ENCODE measurements at regions not wholly inside any gene's neighbourhood (a gene's known extent, or its start where the extent isn't known, plus 50 kb on each side); places are given as distances from the start of the nearest gene placed in this dataset.

DNA sequence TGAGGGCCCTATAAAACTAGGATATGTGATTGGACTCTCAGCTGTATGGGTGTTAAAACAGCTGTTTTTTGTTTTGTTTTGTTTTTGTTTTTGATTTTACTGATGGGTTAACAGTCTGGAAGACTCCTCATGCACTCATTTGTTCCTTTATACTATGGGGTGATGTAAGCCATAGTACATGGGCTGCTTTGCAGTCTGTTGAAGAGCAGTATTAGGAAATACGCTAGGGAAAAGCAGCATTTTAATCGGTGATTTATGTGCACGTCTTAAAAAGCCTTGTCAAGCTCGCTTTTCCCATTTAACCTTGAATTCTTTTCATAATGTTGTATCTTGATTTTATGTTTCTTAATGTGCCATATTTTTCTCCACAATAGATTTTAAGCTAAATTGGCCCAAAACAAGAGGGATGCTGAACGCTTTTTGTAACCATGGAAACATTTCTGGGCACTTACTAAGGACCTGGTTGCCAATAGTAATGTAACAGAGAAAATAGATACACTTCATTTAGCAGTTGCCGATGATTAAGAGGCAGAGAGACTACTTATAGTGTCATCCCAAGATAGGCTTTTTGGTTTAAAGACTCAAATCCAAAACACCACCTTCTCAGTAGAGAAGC is 244.0 kb downstream of the SNAPC1 start:
- no peak for DNase-seq (ENCODE audit: low read depth)

DNA sequence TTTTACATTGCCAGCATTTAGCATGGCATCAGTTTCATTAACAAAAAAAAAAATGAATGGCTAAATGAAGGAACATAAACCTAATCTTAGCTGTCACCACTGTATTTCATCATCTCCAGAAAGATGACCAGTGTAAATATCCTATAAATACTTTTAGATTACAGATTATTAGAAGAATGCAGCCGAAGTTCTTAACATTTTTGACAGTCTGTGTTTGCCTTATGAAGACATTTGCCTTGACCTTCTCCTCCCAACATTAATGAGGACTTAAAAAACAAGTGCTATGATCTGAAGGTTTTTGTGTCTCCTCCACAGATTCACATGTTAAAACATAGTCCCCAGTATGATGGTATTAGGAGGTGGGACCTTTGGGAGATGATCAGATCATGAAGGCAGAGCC is 253.0 kb downstream of the SNAPC1 start:
- no peak for DNase-seq (ENCODE audit: low read depth)

DNA sequence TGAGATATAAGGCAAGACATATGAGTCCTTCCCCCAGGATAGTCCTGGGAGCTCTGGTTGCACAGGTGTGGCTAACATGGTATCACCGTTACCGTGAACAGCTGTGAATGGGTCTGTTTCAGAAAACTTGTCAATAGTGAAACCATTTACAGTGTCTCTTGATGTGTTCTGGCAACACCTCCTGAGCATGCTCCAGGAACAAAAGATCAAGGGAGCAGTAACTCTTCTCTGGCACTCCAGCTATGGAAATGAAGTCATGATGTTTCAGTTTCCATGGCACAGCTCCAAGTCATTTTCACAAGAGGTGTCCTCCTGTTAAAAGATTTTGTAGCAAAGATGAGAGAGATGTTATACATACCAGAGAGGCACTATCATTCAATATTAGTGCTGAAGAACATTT is 253.7 kb downstream of the SNAPC1 start:
- peak; percentile 18 for DNase-seq (ENCODE audit: low read depth)

DNA sequence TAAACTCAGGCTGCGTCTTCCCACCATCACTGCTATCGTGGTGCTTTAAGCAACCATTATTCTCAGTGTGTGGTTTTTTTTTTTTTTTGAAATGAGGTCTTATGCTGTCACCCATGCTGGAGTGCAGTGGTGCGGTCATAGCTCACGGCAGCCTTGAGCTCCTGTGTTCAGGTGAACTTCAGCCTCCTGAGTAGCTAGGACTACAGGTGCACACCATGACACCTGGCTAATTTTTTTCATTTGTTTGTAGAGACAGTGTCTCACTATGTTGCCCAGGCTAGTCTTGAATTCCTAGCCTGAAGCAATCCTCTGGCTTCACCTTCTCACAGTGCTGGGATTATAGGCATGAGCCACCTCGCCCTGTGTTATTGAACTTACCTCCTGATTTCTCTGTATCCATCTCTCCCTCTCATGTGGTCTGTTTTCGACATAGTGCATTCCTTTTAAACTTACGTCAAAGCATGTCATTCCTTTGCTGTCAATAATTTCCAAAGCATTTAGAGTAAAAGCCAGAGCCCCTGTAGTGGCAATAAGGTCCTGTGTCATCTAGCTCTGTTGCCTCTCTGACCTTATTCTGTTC is 255.5 kb downstream of the SNAPC1 start:
- no peak for DNase-seq (ENCODE audit: low read depth)

DNA sequence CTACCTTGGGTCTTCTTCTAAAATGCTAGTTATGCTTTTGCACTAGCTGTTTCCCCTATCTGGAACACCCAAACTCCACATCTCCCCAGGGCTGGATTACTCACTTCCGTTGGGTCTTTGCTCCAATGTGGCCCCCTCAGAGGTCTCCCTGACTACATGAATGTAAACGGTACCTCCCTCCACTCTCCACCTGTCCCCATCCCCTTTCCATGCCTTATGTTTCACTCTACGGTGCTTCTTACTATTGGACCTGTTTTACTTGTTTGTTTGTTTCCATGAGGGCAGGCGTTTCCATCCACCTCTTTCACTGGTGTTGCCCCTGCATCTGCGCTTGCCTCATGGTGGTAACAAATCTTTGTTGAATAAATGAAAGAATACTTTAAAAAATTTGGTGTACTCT is 256.4 kb downstream of the SNAPC1 start:
- DNase-seq (ENCODE audit: low read depth), result peak; percentile 40

DNA sequence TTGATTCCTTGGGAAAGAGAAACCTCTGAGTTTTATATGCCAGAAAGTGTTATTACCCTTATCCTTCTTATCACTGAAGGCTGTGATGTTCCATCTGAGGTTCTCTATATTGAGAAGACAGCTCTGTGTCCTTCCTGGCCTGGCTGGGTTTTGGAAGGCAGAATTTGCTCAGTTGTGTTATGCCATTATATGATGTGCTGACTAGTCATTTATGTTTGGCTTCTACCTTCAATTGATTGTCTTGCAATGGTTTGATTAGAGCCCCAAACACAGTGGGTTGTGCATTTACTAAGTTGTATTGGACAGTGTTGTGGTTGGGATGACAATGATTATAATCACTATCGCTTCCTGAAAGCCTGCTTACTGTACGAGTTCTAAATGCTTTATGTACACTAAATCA is 265.7 kb downstream of the SNAPC1 start:
- DNase-seq (ENCODE audit: low read depth), result no peak

DNA sequence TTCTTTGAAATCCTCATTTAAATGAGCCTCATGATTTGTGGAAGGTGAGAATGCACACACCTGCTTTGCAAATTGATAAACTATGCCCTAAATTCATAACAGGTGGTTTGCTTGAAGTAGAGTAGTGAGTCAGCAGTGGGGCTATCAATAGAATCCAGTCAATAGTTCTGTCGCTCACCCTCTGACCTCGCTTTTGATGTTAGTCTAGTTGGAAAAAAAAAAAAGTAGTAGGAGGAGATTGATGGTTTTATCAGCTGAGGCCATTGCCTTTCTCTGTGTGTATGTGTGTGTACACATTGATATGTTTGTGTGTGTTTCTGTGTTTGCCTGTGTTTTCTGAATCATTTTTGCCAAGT is 267.3 kb downstream of the SNAPC1 start:
- DNase-seq (ENCODE audit: low read depth), result no peak

DNA sequence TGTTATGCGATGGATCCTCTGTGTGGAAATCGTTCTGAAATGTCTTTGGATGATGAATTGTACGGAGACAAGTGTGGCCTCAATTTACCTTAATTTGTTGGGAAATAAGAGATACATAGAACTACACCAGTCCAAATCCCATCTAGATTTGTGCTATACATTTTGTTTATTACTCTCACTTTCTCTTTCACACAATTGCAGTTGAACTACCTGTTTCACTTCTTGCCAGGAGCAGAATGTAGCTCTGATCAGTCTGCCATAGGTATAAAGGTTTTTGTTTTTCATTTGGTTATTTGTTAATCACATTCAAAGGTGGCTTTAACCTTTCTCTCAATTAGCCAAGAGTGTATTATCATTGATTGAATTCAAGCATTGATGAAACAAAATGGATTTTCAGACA is 268.2 kb downstream of the SNAPC1 start:
- no peak for DNase-seq (ENCODE audit: low read depth)

DNA sequence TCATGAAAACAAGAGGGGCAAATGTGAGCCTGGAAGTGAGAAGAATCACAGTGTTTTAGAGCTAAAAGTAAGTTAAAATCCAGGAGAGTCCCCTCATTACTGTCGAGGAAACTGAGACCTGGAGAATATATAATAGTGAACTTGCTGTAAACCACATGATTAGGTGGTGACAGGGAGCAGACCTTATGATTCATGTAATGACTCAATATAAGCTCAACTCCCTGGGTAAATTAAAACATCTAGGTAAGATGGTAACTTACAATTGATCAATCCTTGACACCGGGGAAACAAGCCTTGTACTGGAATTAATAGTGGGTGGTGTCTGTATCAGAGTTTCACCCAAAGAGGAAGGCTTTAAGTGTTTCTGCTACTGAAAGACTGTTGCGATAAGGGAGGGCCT is 269.3 kb downstream of the SNAPC1 start:
- DNase-seq (ENCODE audit: low read depth), result no peak

DNA sequence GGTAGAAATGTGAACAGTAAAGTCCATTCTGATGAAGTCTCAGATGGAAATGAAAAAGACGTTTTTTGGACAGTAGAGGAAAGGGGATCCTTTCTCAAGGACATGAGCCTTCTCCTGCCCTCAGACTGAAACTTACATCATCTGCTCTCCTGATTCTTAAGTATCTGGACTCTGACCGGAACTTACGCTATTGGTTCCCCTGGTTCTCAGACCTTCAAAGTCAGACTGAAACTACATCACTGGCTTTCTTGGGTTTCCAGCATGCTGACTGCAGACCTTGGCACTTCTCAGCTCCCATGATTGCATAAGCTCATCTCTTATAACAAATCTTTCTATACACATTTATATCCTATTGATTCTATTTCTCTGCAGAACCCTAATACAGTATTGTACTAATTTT is 291.0 kb downstream of the SNAPC1 start:
- no peak for DNase-seq (ENCODE audit: low read depth)

DNA sequence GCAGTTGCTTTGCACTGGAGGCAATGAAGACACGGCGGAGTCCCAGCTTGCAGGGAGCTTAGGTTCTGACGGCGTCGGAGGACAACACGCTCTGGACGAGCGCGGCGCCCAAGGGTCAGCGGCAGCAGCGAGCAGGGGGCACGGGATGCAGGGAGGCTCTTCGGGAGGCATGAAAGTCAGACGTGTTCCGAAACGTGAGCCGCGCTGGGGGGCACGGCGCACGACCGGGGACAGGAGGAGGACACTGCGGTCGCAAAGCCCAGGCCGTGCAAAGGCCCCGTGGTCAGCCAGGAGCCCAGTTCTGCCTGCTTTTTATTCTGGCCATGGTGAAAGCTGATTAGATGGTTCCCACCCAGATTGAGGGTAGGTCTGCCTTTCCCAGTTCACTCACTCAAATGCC is 294.6 kb downstream of the SNAPC1 start:
- no peak for DNase-seq (ENCODE audit: low read depth)

DNA sequence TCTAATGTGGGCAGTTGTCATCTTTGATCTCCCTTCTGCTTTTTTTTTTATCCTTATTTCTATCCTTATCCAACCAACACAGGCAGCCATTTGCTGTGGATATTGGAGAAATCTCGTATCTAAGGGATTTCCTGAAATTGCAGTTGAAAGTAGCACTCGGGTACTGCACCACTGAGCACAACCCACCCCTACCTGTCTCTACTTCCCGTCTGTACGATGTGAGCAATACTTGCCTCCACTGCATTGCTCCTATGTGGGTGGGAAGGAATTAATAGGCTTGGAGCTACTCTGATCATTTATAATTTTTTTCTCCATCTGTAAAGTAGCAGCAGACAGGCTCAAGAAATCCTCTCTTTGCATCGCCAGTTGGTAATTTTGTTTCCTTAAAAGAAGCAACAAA is 300.4 kb downstream of the SNAPC1 start:
- no peak for DNase-seq (ENCODE audit: low read depth)

DNA sequence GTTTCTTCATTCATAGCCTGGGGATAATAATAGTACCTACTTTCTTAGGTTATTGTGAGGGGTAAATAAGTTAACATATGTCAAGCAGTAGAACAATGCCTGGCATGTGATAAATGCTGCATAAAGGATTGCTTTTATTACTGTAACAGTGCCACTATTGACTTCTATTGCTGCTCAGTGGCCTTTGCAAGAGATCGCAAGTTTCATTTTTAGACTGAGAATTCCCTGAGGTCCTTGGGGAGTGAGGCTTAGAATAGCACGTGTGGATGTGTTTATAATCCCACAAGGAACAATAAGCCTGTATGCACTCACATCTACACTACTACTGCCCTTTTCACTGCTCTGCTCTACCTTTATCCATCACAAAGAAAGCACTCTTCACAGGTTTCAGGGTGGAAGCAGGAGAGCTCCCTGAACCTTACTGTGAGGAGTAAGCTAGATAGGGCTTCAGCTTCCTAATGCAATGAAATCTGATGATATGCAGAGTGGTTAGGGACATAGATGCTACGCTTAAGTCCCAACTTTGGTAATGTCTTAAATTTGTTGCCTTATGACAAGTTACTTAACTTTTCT is 302.6 kb downstream of the SNAPC1 start:
- DNase-seq (ENCODE audit: low read depth), result no peak

DNA sequence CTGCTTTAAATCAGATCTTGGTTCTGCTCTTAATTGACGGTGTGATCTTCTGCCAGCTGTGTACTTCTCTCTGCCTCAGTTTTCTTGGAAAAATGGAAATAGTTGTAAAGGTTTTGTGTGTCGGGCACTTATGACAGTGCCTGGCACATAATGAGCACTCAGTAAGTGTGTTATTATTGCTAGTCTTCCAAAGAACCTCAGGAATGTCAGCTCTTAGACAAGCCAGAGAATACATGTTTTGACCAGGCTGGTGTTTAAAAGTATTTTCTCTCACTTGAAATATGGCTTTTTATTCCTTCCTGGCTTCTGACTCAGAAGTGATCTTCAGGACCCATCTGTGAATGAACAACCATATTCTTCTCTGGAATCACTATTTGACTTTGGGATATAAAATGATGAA is 304.1 kb downstream of the SNAPC1 start:
- no peak for DNase-seq (ENCODE audit: low read depth)

DNA sequence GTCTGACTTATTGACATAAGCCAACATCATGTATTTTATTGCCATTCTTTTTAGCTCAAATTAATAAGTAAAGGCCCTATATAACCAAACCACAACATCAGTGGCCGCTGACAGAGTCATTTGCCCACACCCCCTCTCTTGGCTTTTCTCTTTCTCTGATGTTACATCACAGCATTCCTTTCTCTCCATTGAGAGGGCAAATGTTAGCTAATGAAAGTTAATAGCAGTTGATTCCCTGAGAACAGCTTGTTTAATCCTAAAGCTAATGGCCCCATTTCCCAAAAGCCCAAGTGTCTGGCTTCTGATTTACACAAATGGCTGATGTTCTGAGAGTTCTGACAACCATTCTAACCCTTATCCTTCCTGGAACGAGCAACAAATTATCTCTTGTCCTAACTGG is 308.8 kb downstream of the SNAPC1 start:
- no peak for DNase-seq (ENCODE audit: low read depth)

DNA sequence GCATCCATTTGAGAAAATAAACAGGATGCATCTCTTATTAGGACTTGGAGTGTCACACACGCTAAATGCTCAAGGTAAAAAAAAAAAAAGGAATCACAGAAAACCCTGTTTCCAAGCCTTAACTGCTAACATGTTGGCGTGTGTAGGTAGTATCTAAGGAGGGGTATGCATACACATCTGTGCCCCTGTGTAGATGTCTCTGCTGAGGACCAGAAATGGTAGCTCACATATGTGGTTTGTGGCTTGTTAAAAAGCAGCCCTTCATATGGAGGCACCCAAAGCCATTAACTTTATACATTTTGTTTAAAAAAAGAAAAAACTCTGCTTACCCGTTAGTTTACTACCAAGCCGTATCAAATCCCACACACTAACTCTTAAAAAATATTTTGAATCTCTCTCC is 314.1 kb downstream of the SNAPC1 start:
- DNase-seq (ENCODE audit: low read depth), result no peak

DNA sequence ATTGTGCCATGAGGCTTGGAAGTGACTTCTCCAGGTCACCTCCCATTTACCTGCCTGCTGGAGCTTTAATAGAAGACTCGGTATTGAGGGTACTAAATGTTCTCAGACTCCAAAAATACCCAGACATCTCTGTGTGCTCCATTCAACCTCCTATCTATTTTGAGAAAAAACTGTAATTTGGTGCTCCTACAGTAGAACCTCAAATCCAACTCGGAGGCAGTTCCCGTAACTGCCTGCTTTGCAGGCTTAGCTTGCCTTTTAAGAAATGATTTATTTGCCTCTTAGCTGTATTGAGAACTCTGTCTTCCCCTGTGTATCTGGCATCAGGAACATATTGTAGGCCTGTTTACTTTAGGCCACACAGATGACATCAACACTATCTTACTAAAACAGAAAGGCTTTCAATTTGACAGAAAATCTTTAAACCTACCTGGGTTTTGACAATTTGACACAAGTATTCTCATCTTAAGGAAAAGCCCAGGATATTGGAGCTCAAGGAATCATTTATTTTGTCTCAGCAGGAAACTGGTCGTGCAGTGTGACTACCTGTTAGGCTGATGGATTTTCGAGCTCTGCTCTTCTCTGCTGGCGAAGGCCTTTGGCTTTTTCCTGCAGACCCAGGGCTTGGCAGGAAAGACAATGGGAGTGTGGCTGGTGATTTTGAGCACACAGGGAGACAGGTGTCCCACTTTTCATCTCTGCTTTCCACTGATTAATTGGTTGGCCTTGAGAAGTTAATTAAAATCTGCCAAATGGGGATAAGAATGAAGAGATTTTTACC is 314.8 kb downstream of the SNAPC1 start:
- no peak for DNase-seq (ENCODE audit: low read depth)

DNA sequence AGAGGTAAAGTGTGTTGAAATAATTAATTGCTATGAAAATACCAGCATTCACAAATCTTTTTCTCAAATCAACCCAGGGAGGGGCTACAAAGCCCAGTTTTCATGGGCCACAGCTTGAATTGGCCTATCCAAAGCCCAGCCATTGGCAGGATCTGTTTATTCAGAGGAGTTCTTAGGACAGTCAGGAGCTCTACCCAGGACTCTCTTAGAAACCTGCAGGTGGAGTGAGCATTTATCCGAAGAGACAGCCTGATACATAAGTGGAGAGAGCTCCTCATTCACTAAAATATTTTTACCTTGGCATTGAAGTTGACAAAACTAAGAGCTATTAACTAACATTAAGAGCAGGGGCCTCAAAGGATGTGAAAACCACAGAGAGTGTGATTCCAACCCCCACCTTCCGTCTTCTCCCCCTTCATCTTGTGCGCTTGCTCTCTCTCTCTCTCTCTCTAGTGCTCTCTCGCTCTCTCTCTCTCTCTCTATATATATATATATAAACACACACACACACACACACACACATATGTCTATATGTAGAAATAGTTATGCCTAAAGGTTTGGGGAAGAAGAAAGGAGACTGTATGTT is 315.5 kb downstream of the SNAPC1 start:
- no peak for DNase-seq (ENCODE audit: low read depth)

DNA sequence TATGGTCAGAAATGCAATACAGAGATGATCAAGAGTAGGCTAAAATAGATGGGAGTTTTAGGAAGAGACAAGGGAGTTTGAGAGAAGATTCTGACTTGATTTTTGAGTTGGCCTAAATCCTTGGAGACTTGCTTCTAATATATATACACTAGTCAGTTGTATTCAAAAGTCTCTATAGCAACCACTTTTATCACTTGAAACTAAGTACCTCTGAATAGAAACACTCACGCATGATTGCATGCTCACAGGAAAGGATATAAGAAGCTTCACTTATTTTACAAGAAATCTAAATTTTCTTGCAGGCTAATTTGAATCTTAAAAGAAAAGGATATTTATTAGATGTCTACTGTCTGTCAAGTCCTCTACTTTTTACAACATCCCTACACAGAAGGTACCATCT is 316.8 kb downstream of the SNAPC1 start:
- no peak for DNase-seq (ENCODE audit: low read depth)

DNA sequence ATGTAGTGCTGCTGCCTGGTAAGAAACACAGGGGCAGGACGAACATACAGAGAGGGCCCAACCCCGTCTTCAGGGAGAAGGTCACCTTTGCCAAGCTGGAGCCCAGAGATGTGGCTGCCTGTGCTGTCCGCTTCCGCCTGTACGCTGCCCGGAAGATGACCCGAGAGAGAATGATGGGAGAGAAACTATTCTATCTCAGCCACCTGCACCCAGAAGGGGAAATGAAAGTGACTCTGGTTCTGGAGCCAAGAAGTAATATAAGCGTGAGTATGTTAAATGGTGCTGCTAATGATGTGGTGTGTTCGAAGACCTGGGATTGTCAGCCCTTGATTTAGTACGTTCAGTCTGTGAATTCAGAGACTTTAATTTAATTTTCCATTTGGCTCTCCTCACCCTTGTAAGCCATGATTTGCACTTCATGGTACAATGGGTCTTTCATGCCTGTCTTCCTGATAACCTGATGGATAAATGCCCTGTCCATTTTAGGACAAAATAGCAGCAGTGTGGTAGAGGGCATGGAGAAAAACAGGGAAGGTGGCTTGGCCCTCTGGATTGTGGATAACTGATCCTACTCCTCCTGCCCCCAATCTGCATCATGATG is 318.9 kb downstream of the SNAPC1 start:
- no peak for DNase-seq (ENCODE audit: low read depth)

DNA sequence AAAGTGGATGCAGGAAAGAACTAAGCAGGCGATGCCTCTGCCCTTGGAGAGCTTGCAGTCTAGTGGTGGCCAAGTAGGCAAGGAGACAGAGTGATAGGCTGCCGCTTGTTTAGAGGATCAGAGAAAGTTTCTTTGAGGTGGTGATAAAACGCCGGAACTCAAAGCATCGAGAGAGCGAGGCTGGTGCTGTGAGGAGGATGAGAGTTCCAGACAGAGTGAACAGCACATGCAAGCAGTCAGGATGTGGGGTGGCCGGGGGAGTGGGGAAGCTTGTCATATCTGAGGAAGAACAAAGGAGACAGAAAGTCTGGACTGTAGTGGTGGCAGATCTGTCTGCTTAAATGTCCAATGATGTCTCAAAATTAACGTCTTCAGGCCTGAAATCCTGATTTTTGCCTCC is 319.7 kb downstream of the SNAPC1 start:
- no peak for DNase-seq (ENCODE audit: low read depth)

DNA sequence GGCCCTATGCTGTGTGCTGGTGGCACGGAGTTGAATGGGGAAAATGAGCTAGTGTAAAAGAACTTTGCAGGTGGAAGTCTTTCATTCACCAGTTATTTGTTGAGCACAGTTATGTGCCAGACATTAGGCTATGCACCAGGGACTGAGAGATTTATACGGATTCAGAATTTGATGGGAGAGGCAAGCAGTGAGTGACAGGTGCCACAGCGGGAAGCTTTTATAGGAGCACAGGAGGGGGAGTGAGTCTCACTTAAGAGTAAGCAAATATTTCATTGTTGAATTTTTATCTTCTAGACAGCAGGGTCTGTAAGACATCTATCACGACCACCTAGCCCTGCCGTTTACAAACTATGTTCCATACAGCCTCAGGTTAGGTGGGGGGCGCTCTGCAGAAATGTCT is 320.6 kb downstream of the SNAPC1 start:
- no peak for DNase-seq (ENCODE audit: low read depth)

Data from Daoy (cell line).